DMS114 treated with DMSO at 0.1 percent for 48 hours (cell line): ENCODE measurements at regions not wholly inside any gene's neighbourhood (a gene's known extent, or its start where the extent isn't known, plus 50 kb on each side); places are given as distances from the start of the nearest gene placed in this dataset.

ENCODE experiments used
- DNase-seq: peaks from one replicate; lab custom pipeline; 2025; ENCODE audit not compliant: unreplicated experiment; lab: John Stamatoyannopoulos, UW

- DNase-seq, result no peak
Observed at GRCh38 chr10:83647526-83647925, 491.8 kb upstream of the GHITM start.

- no peak for DNase-seq
Observed at GRCh38 chr10:83648201-83648600, 491.1 kb upstream of the GHITM start.

GRCh38 chr10:83649471-83649870 lies 489.8 kb upstream of the GHITM start:
- DNase-seq, result no peak

- DNase-seq, result no peak
Observed at GRCh38 chr10:83654689-83655088, 484.6 kb upstream of the GHITM start.

GRCh38 chr10:83656924-83657323 lies 482.4 kb upstream of the GHITM start:
- DNase-seq, result no peak

GRCh38 chr10:83657487-83657886 lies 481.8 kb upstream of the GHITM start:
- no peak for DNase-seq

GRCh38 chr10:83663918-83664317 lies 475.4 kb upstream of the GHITM start:
- DNase-seq, result no peak

- DNase-seq, result no peak
Observed at GRCh38 chr10:83666762-83667161, 472.5 kb upstream of the GHITM start.

GRCh38 chr10:83667594-83667993 lies 471.7 kb upstream of the GHITM start:
- DNase-seq, result no peak

GRCh38 chr10:83673316-83673715 lies 466.0 kb upstream of the GHITM start:
- no peak for DNase-seq

- no peak for DNase-seq
Observed at GRCh38 chr10:83677795-83678194, 461.5 kb upstream of the GHITM start.

- no peak for DNase-seq
Observed at GRCh38 chr10:83678850-83679249, 460.5 kb upstream of the GHITM start.

GRCh38 chr10:83680470-83680891 lies 458.8 kb upstream of the GHITM start:
- no peak for DNase-seq

- no peak for DNase-seq
Observed at GRCh38 chr10:83682414-83682813, 456.9 kb upstream of the GHITM start.

GRCh38 chr10:83685458-83685857 lies 453.9 kb upstream of the GHITM start:
- no peak for DNase-seq

- no peak for DNase-seq
Observed at GRCh38 chr10:83691791-83692596, 447.3 kb upstream of the GHITM start.

GRCh38 chr10:83698899-83699298 lies 440.4 kb upstream of the GHITM start:
- no peak for DNase-seq

GRCh38 chr10:83701799-83702198 lies 437.5 kb upstream of the GHITM start:
- no peak for DNase-seq

GRCh38 chr10:83702731-83703130 lies 436.6 kb upstream of the GHITM start:
- no peak for DNase-seq

GRCh38 chr10:83706120-83706519 lies 433.2 kb upstream of the GHITM start:
- DNase-seq, result no peak

GRCh38 chr10:83706952-83707582 lies 432.2 kb upstream of the GHITM start:
- DNase-seq, result no peak

- no peak for DNase-seq
Observed at GRCh38 chr10:83713423-83713822, 425.9 kb upstream of the GHITM start.

- no peak for DNase-seq
Observed at GRCh38 chr10:83723080-83723479, 416.2 kb upstream of the GHITM start.
